Liver (tissue), 3 donors: ENCODE measurements at regions not wholly inside any gene's neighbourhood (a gene's known extent, or its start where the extent isn't known, plus 50 kb on each side); places are given as distances from the start of the nearest gene placed in this dataset.

Experiments used
- EGR1 ChIP-seq, 2 donors: IDR thresholded peaks; 2 replicates each; pipeline ENCODE4 v1.6.1; 2016 to 2018; ENCODE audit warnings: antibody characterized with exemption in 2 of 2, low read depth in 2 of 2
- FOXA1 ChIP-seq: IDR thresholded peaks from 2 replicates; pipeline ENCODE4 v1.6.1; 2016; ENCODE audit warnings: antibody characterized with exemption
- GABPA ChIP-seq, 2 donors: IDR thresholded peaks in 1 of 2; conservative IDR thresholded peaks in 1 of 2; 2 replicates each; pipeline ENCODE4 v1.6.1; 2016; ENCODE audit warnings: antibody characterized with exemption in 2 of 2, mild to moderate bottlenecking in 1 of 2, moderate library complexity in 1 of 2
- JUND ChIP-seq, 2 donors: IDR thresholded peaks; 2 replicates each; pipeline ENCODE4 v1.6.1; 2016; ENCODE audit warnings: antibody characterized with exemption in 2 of 2
- RAD21 ChIP-seq, 2 donors: IDR thresholded peaks; 2 replicates each; pipeline ENCODE4 v1.6.1; 2016; ENCODE audit warnings: antibody characterized with exemption in 2 of 2, mild to moderate bottlenecking in 2 of 2
- SP1 ChIP-seq: IDR thresholded peaks from 2 replicates; pipeline ENCODE4 v1.6.1; 2018; ENCODE audit warnings: antibody characterized with exemption, mild to moderate bottlenecking
- TAF1 ChIP-seq: conservative IDR thresholded peaks from 2 replicates; pipeline ENCODE4 v1.6.1; 2016; ENCODE audit warnings: antibody characterized with exemption, mild to moderate bottlenecking
- YY1 ChIP-seq: IDR thresholded peaks from 2 replicates; pipeline ENCODE4 v1.6.1; 2016; ENCODE audit warnings: antibody characterized with exemption, mild to moderate bottlenecking
- TF ChIP-seq, protein P1 (sequence below): fragments of 150-350 bp; IDR thresholded peaks from 2 replicates; pipeline ENCODE4 v1.5.1; 2017; ENCODE audit warnings: improper control_type of control experiment, low read depth, low read length; ENCODE audit not compliant: missing input control
- TF ChIP-seq, protein P2 (sequence below): IDR thresholded peaks from 2 replicates; pipeline ENCODE4 v1.6.1; 2016; ENCODE audit warnings: antibody characterized with exemption
- TF ChIP-seq, protein P3 (sequence below): IDR thresholded peaks from 2 replicates; pipeline ENCODE4 v1.6.1; 2016; ENCODE audit warnings: antibody characterized with exemption
- TF ChIP-seq, protein P4 (sequence below): IDR thresholded peaks from 2 replicates; pipeline ENCODE4 v1.6.1; 2016; ENCODE audit warnings: antibody characterized with exemption
- donor health status: healthy.
- donor health status: healthy.

DNA sequence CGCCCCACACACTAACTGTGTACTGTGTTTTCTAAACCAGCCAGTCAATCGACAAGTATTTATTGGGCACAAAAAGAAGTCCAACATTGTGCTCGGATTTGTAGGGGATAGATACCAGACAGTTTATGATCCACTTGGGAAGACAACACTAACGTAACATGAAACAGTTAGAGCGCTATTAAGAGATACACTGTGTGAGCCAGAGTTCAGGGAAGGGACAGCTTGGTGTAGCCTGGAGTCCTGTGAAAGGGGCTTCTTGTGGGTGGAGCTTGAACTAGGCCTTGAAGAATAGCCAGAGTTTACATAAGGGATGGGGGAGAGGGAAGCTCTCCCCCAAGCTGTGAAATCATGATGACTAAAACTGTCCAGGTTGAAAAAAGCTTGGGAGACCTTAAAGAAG, 176.4 kb upstream of the TCF4 start:
- TF ChIP-seq, protein P1, sequence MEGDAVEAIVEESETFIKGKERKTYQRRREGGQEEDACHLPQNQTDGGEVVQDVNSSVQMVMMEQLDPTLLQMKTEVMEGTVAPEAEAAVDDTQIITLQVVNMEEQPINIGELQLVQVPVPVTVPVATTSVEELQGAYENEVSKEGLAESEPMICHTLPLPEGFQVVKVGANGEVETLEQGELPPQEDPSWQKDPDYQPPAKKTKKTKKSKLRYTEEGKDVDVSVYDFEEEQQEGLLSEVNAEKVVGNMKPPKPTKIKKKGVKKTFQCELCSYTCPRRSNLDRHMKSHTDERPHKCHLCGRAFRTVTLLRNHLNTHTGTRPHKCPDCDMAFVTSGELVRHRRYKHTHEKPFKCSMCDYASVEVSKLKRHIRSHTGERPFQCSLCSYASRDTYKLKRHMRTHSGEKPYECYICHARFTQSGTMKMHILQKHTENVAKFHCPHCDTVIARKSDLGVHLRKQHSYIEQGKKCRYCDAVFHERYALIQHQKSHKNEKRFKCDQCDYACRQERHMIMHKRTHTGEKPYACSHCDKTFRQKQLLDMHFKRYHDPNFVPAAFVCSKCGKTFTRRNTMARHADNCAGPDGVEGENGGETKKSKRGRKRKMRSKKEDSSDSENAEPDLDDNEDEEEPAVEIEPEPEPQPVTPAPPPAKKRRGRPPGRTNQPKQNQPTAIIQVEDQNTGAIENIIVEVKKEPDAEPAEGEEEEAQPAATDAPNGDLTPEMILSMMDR, result no peak
- TF ChIP-seq YY1 (no peak), SP1 (no peak), RAD21 (IDR thresholded peaks at IDR 0.05) (no peak), EGR1 (IDR thresholded peaks at IDR 0.05; ENCODE audit: low read depth in 2 of 2) (no peak), GABPA (IDR thresholded peaks at IDR 0.05 in 1 of 2, conservative IDR thresholded peaks at IDR 0.05 in 1 of 2) (no peak), TAF1 (no peak), JUND (IDR thresholded peaks at IDR 0.05) (no peak), FOXA1 (no peak)
- TF ChIP-seq, protein P2, sequence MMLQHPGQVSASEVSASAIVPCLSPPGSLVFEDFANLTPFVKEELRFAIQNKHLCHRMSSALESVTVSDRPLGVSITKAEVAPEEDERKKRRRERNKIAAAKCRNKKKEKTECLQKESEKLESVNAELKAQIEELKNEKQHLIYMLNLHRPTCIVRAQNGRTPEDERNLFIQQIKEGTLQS, result no peak
- TF ChIP-seq, protein P3, sequence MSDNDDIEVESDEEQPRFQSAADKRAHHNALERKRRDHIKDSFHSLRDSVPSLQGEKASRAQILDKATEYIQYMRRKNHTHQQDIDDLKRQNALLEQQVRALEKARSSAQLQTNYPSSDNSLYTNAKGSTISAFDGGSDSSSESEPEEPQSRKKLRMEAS, result no peak
- TF ChIP-seq, protein P4, sequence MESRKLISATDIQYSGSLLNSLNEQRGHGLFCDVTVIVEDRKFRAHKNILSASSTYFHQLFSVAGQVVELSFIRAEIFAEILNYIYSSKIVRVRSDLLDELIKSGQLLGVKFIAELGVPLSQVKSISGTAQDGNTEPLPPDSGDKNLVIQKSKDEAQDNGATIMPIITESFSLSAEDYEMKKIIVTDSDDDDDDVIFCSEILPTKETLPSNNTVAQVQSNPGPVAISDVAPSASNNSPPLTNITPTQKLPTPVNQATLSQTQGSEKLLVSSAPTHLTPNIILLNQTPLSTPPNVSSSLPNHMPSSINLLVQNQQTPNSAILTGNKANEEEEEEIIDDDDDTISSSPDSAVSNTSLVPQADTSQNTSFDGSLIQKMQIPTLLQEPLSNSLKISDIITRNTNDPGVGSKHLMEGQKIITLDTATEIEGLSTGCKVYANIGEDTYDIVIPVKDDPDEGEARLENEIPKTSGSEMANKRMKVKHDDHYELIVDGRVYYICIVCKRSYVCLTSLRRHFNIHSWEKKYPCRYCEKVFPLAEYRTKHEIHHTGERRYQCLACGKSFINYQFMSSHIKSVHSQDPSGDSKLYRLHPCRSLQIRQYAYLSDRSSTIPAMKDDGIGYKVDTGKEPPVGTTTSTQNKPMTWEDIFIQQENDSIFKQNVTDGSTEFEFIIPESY, result no peak
